HEK293T (cell line): ENCODE measurements at regions not wholly inside any gene's neighbourhood (a gene's known extent, or its start where the extent isn't known, plus 50 kb on each side); places are given as distances from the start of the nearest gene placed in this dataset.

Experiments used
- BHLHE40 ChIP-seq: fragments of 450-650 bp; IDR thresholded peaks from 2 replicates; pipeline ENCODE4 v1.6.1; 2016; ENCODE audit warnings: mild to moderate bottlenecking, moderate library complexity, borderline replicate concordance
- CTBP1 ChIP-seq: fragments of 450-650 bp; IDR thresholded peaks from 2 replicates; pipeline ENCODE4 v1.6.1; 2016; ENCODE audit warnings: borderline replicate concordance
- SP1 ChIP-seq: fragments of 450-650 bp; IDR thresholded peaks from 2 replicates; pipeline ENCODE4 v1.6.1; 2017
- TARDBP ChIP-seq: fragments of 450-650 bp; IDR thresholded peaks from 2 replicates; pipeline ENCODE4 v1.6.1; 2016

DNA sequence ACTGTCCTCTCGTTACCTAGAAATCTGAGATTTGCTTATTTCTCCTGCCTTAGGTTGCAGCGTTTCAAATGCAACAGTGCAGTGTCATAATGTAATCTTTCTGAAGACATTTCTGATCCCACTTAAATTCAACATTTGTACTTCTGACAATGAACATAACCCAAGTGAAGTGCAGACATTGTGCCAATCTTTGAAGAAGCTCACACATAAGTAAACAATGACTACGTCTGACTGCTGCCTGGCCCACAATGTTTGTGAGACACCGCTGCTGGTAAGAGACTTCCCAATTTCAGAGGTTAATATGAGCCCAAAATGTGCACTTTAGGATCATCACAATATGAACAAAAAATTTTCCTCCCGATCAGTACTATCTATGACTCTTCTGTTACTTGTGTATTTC lies 84.6 kb upstream of the BCL2L14 start:
- TF ChIP-seq TARDBP: no peak
- no peak for TF ChIP-seq BHLHE40
- TF ChIP-seq CTBP1: no peak
- no peak for TF ChIP-seq SP1
